C4-2B (cell line): ENCODE measurements at regions not wholly inside any gene's neighbourhood (a gene's known extent, or its start where the extent isn't known, plus 50 kb on each side); places are given as distances from the start of the nearest gene placed in this dataset.
"Not testable (repeated sequence)": the region's sequence is repeated elsewhere in the genome, so short reads cannot be mapped to it uniquely, and the experiment has no call there.

Experiments used
- H3K27ac ChIP-seq: fragments of 450-650 bp; 2 replicates; pipeline ENCODE4 v1.5.1; 2017
- CTCF ChIP-seq: fragments of 450-650 bp; conservative IDR thresholded peaks from 2 replicates; pipeline ENCODE4 v1.5.1; 2017; ENCODE audit warnings: mild to moderate bottlenecking
- ZFX ChIP-seq: fragments of 450-650 bp; IDR thresholded peaks from 2 replicates; pipeline ENCODE4 v1.6.1; 2017

- no peak for TF ChIP-seq ZFX
- TF ChIP-seq CTCF, result no peak
- H3K27ac ChIP-seq, result no peak overlapping the region
Observed at GRCh38 chr7:9031386-9031785, 598.0 kb downstream of the NXPH1 start.

GRCh38 chr7:9036080-9036479 lies 602.7 kb downstream of the NXPH1 start:
- H3K27ac ChIP-seq, result no peak overlapping the region
- TF ChIP-seq CTCF, result no peak

GRCh38 chr7:9071160-9071762 lies 637.9 kb downstream of the NXPH1 start:
- TF ChIP-seq CTCF (no peak), ZFX (no peak)
- no peak overlapping the region for H3K27ac ChIP-seq

GRCh38 chr7:9075774-9076173 lies 642.4 kb downstream of the NXPH1 start:
- not testable (repeated sequence) for H3K27ac ChIP-seq

- TF ChIP-seq CTCF (no peak), ZFX (no peak)
- H3K27ac ChIP-seq, result no peak overlapping the region
Observed at GRCh38 chr7:9082203-9082602, 648.8 kb downstream of the NXPH1 start.

- no peak for TF ChIP-seq ZFX
- peak; percentile 45 for TF ChIP-seq CTCF
- H3K27ac ChIP-seq, result no peak overlapping the region
Observed at GRCh38 chr7:9083837-9084236, 650.4 kb downstream of the NXPH1 start.

DNA sequence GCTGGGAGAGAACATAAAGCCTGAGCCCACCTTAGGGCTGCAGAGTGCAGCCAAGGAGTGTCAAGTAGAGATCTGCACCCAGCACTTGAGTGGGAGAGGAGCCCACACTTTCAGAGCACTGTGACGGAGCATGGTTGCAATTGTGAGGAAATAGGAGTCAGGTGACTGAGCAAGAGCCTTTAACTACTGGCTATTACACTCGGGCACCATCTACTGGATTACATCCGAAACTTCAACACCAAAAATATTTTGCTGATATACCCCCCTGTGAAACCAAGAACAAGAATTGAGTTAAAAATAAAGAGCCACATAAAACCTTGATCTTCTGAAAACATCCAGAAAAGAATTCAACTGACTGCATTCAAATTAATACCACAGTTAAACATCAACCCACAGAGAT lies 657.9 kb downstream of the NXPH1 start:
- H3K27ac ChIP-seq, result no peak overlapping the region
- peak; percentile 66 for TF ChIP-seq CTCF
- no peak for TF ChIP-seq ZFX

GRCh38 chr7:9097565-9098060 lies 664.2 kb downstream of the NXPH1 start:
- no peak overlapping the region for H3K27ac ChIP-seq
- TF ChIP-seq CTCF (no peak), ZFX (no peak)
